B cell (primary cell): ENCODE measurements at regions not wholly inside any gene's neighbourhood (a gene's known extent, or its start where the extent isn't known, plus 50 kb on each side); places are given as distances from the start of the nearest gene placed in this dataset.

Source experiments
- ATAC-seq: fragments of 200-7000 bp; cut with Tn5 transposase; one replicate; pipeline ENCODE4 v1.10.0; 2021; ENCODE audit warnings: low read depth, mild to moderate bottlenecking, moderate number of reproducible peaks, moderate library complexity
- CTCF ChIA-PET: fragments of 350-600 bp; sonication (Branson Sonifier 250); formaldehyde crosslinking; loops from one replicate; lab custom pipeline; 2021; ENCODE audit warnings: antibody characterized with exemption, inconsistent platforms; lab: Charles Lee
- POLR2A ChIA-PET: fragments of 350-600 bp; sonication (Branson Sonifier 250); formaldehyde crosslinking; loops from one replicate; lab custom pipeline; 2021; ENCODE audit warnings: antibody characterized with exemption; lab: Charles Lee
- DNase-seq: peaks from one replicate; pipeline ENCODE4 v3.0.0; 2013
- H2AFZ ChIP-seq: 2 replicates; pipeline ENCODE4 v1.6.1; 2012; ENCODE audit warnings: mild to moderate bottlenecking, low read depth, low read length; ENCODE audit not compliant: insufficient read depth, poor library complexity, severe bottlenecking
- H3K27ac ChIP-seq, 2 donors: 1 replicate in 1 of 2; 2 replicates in 1 of 2; pipeline ENCODE4 v1.5.1; 2012 to 2013; ENCODE audit warnings: low read length in 2 of 2, mild to moderate bottlenecking in 2 of 2, moderate library complexity in 1 of 2
- H3K27me3 ChIP-seq, 4 experiments: fragments of 200-600 bp in 1 of 4; sonication (generic) in 1 of 4; replicated peaks in 1 of 4; 1 replicate in 2 of 4; 2 replicates in 2 of 4; pipeline versions ENCODE4 v1.6.1 to v1.7.0; 2013 to 2016; ENCODE audit warnings: low read length in 3 of 4, mild to moderate bottlenecking in 2 of 4, mixed read lengths in 1 of 4, moderate library complexity in 1 of 4; ENCODE audit not compliant: insufficient read depth in 4 of 4, control insufficient read depth in 3 of 4; ENCODE audit errors: control extremely low read depth in 1 of 4
- H3K36me3 ChIP-seq, 2 experiments: replicated peaks in 1 of 2; 1 replicate in 1 of 2; 2 replicates in 1 of 2; pipeline versions ENCODE4 v1.6.1 to v1.7.1; 2013; ENCODE audit warnings: low read length in 1 of 2; ENCODE audit not compliant: insufficient read depth in 2 of 2, control insufficient read depth in 1 of 2; ENCODE audit errors: control extremely low read depth in 1 of 2, extremely low read depth in 1 of 2
- H3K4me1 ChIP-seq, 2 donors: fragments of 200-600 bp in 1 of 2; sonication (generic) in 1 of 2; 1 replicate in 1 of 2; 2 replicates in 1 of 2; pipeline versions ENCODE4 v1.5.1 to v1.6.1; 2013 to 2017; ENCODE audit warnings: low read length in 2 of 2; ENCODE audit not compliant: control insufficient read depth in 2 of 2, insufficient read depth in 2 of 2
- H3K4me2 ChIP-seq: replicated peaks from 2 replicates; pipeline ENCODE3; 2012; ENCODE audit warnings: mild to moderate bottlenecking, low read depth, low read length; ENCODE audit not compliant: poor library complexity, severe bottlenecking
- H3K4me3 ChIP-seq, 5 experiments: fragments of 200-600 bp in 1 of 5; sonication (generic) in 1 of 5; 1 replicate in 3 of 5; 2 replicates in 2 of 5; pipeline versions ENCODE4 v1.5.1 to v1.7.0; 2011 to 2016; ENCODE audit warnings: low read length in 4 of 5, mild to moderate bottlenecking in 4 of 5, low read depth in 2 of 5, control low read depth in 1 of 5, moderate library complexity in 1 of 5; ENCODE audit not compliant: insufficient read depth in 1 of 5; ENCODE audit errors: control extremely low read depth in 1 of 5, extremely low read depth in 1 of 5
- H3K79me2 ChIP-seq: fragments of 200-600 bp; sonication (generic); one replicate; pipeline ENCODE4 v1.6.0; 2016; ENCODE audit warnings: low read length; ENCODE audit not compliant: control insufficient read depth, insufficient read depth
- H3K9ac ChIP-seq: fragments of 200-600 bp; sonication (generic); 2 replicates; pipeline ENCODE4 v1.6.1; 2017; ENCODE audit warnings: mild to moderate bottlenecking, low read length, moderate library complexity
- H3K9me3 ChIP-seq, 3 donors: one replicate each; pipeline versions ENCODE4 v1.6.1 to v1.7.1; 2013; ENCODE audit warnings: low read length in 2 of 3; ENCODE audit not compliant: control insufficient read depth in 2 of 3, insufficient read depth in 1 of 3; ENCODE audit errors: control extremely low read depth in 1 of 3
- H4K20me1 ChIP-seq: 2 replicates; pipeline ENCODE4 v1.6.0; 2012; ENCODE audit warnings: mild to moderate bottlenecking, low read length; ENCODE audit not compliant: insufficient read depth, control insufficient read depth, poor library complexity, severe bottlenecking
- H3K27ac Mint-ChIP-seq: one replicate; pipeline ENCODE4 v1.8.0; 2021; ENCODE audit warnings: mixed read lengths
- H3K27me3 Mint-ChIP-seq: one replicate; pipeline ENCODE4 v1.8.0; 2021; ENCODE audit warnings: mixed read lengths
- H3K4me1 Mint-ChIP-seq: one replicate; pipeline ENCODE4 v1.8.0; 2021; ENCODE audit warnings: mixed read lengths
- H3K4me3 Mint-ChIP-seq: one replicate; pipeline ENCODE4 v1.8.0; 2021; ENCODE audit warnings: mixed read lengths
- H3K9me3 Mint-ChIP-seq: one replicate; pipeline ENCODE4 v1.8.0; 2022; ENCODE audit warnings: mixed read lengths; ENCODE audit not compliant: insufficient read depth
- CTCF ChIP-seq: fragments of 200-600 bp; IDR thresholded peaks from one replicate; pipeline ENCODE4 v1.8.0; 2022; ENCODE audit warnings: antibody characterized with exemption, mild to moderate bottlenecking
- EZH2 ChIP-seq: IDR thresholded peaks from 2 replicates; pipeline ENCODE4 v1.6.1; 2012; ENCODE audit warnings: borderline replicate concordance, low read depth, mild to moderate bottlenecking, moderate library complexity, low read length; ENCODE audit not compliant: insufficient read depth, poor library complexity, severe bottlenecking
- WGBS: methylation state at CpG from one replicate; pipeline ENCODE4 v1.1.5; 2013; ENCODE audit warnings: missing lambda C conversion rate; ENCODE audit not compliant: insufficient coverage; 5-methylcytosine and 5-hydroxymethylcytosine counted together
- intact Hi-C: fragments of 100-400 bp; cut with micrococcal nuclease; formaldehyde crosslinking; loops from one replicate; pipeline ENCODE4 v1.10.0; 2022

- WGBS: no CpG with 5 or more reads among the region's 2 CpGs
- Mint-ChIP-seq H3K27ac (no peak overlapping the region), H3K4me1 (no peaks in the 10 kb centered on the region), H3K27me3 (no peaks in the 10 kb centered on the region), H3K9me3 (no peaks in the 10 kb centered on the region), H3K4me3 (no peak overlapping the region)
- H3K36me3 ChIP-seq: no peaks in the 10 kb centered on the region
- H3K9me3 ChIP-seq: no peaks in the 10 kb centered on the region
- no peak overlapping the region for H3K4me3 ChIP-seq
- TF ChIP-seq CTCF (no peak), EZH2 (no peak)
- H3K27me3 ChIP-seq: no peaks in the 10 kb centered on the region
- H3K79me2 ChIP-seq: no peaks in the 10 kb centered on the region
- ChIA-PET POLR2A (no interaction called here), CTCF (no interaction called here)
- no peak overlapping the region for H3K9ac ChIP-seq
- no peaks in the 10 kb centered on the region for H4K20me1 ChIP-seq
- no peak for ATAC-seq
- no peak overlapping the region for H3K4me2 ChIP-seq
- intact Hi-C loops: no loop called here
- no peak for DNase-seq
- H3K27ac ChIP-seq: no peak overlapping the region
- no peak overlapping the region for H2AFZ ChIP-seq
- no peaks in the 10 kb centered on the region for H3K4me1 ChIP-seq
Measured at GRCh38 chr9:78677326-78677725, 380.4 kb downstream of the PSAT1 start.

GRCh38 chr9:78678877-78679276 is 382.0 kb downstream of the PSAT1 start:
- DNase-seq: no peak
- no peak for ATAC-seq
- CTCF ChIA-PET: no interaction called here
- Mint-ChIP-seq H3K4me3 (no peak overlapping the region), H3K27ac (no peak overlapping the region), H3K4me1 (no peaks in the 10 kb centered on the region), H3K9me3 (no peaks in the 10 kb centered on the region), H3K27me3 (peaks cover 4% of the 10 kb centered on the region)
- POLR2A ChIA-PET: no interaction called here
- Histone ChIP-seq H4K20me1 (no peaks in the 10 kb centered on the region), H3K4me1 (no peaks in the 10 kb centered on the region), H3K27me3 (no peaks in the 10 kb centered on the region), H3K27ac (no peak overlapping the region), H3K9ac (no peak overlapping the region), H3K79me2 (no peaks in the 10 kb centered on the region), H3K4me3 (no peak overlapping the region), H3K9me3 (no peaks in the 10 kb centered on the region), H2AFZ (no peak overlapping the region), H3K4me2 (no peak overlapping the region), H3K36me3 (no peaks in the 10 kb centered on the region)
- TF ChIP-seq CTCF (no peak), EZH2 (no peak)
- intact Hi-C loops: no loop called here
- WGBS: 100% methylated on average over 3 of the region's 5 CpGs
